Endothelial cell of umbilical vein (primary cell): ENCODE measurements at regions not wholly inside any gene's neighbourhood (a gene's known extent, or its start where the extent isn't known, plus 50 kb on each side); places are given as distances from the start of the nearest gene placed in this dataset.

Source experiments
- BruUV-seq: library from RNA; stranded (reverse); fragments of 400-500 nt; replicated peaks from 2 replicates; lab custom pipeline; 2021; lab: Mats Ljungman, UMichigan
- CTCF ChIA-PET: fragments of 300-600, 350-600 bp; sonication (Branson Sonifier 250); formaldehyde crosslinking; loops from one replicate; lab custom pipeline; 2021; ENCODE audit warnings: antibody characterized with exemption, inconsistent platforms; lab: Charles Lee
- POLR2A ChIA-PET: fragments of 300-600, 350-600 bp; sonication (Branson Sonifier 250); formaldehyde crosslinking; loops from one replicate; lab custom pipeline; 2021; ENCODE audit warnings: antibody characterized with exemption, inconsistent platforms; lab: Charles Lee
- DNase-seq: peaks from one replicate; pipeline ENCODE4 v3.0.0-alpha.2; 2011; ENCODE audit warnings: low read depth, low spot score
- FAIRE-seq: peaks from 2 replicates; lab custom pipeline; 2011; peaks lifted over from hg19 to GRCh38; lab: Jason Lieb, UNC
- H2AFZ ChIP-seq: 2 replicates; pipeline ENCODE4 v1.6.0; 2012; ENCODE audit warnings: low read depth, low read length, control low read depth, inconsistent platforms
- H3K27ac ChIP-seq: 2 replicates; pipeline ENCODE4 v1.5.1; 2011; ENCODE audit warnings: low read depth, mild to moderate bottlenecking, control low read depth, low read length, moderate library complexity; ENCODE audit not compliant: insufficient read depth
- H3K27me3 ChIP-seq, 2 experiments: 2 replicates each; pipeline versions ENCODE4 v1.6.0 to v1.6.1; 2011; ENCODE audit warnings: low read length in 2 of 2, mixed read lengths in 1 of 2; ENCODE audit not compliant: control insufficient read depth in 2 of 2, insufficient read depth in 2 of 2
- H3K36me3 ChIP-seq, 2 experiments: 2 replicates in 1 of 2; 3 replicates in 1 of 2; pipeline ENCODE4 v1.5.1; 2011; ENCODE audit warnings: low read length in 2 of 2, mild to moderate bottlenecking in 1 of 2, moderate library complexity in 1 of 2; ENCODE audit not compliant: control insufficient read depth in 2 of 2, insufficient read depth in 2 of 2; ENCODE audit errors: extremely low read depth in 1 of 2
- H3K4me1 ChIP-seq: 3 replicates; pipeline ENCODE4 v1.5.1; 2011; ENCODE audit warnings: mild to moderate bottlenecking, low read length; ENCODE audit not compliant: control insufficient read depth, insufficient read depth; ENCODE audit errors: extremely low read depth
- H3K4me2 ChIP-seq: 2 replicates; pipeline ENCODE4 v1.6.1; 2011; ENCODE audit warnings: low read length, control low read depth, mixed read lengths; ENCODE audit not compliant: insufficient read depth
- H3K4me3 ChIP-seq, 3 experiments: fragments of 200-600 bp in 1 of 3; sonication (generic), shearing (Covaris generic) in 1 of 3; replicated peaks in 1 of 3; 2 replicates each; pipeline ENCODE4 v1.5.1; 2011 to 2016; ENCODE audit warnings: control low read depth in 3 of 3, low read length in 3 of 3, mild to moderate bottlenecking in 2 of 3, inconsistent platforms in 1 of 3, low read depth in 1 of 3, moderate library complexity in 1 of 3; ENCODE audit not compliant: insufficient read depth in 1 of 3
- H3K79me2 ChIP-seq: 2 replicates; pipeline ENCODE4 v1.6.0; 2012; ENCODE audit warnings: low read length, inconsistent platforms; ENCODE audit not compliant: control insufficient read depth, insufficient read depth
- H3K9ac ChIP-seq: replicated peaks from 2 replicates; pipeline ENCODE3; 2011; ENCODE audit warnings: low read length, control low read depth; ENCODE audit not compliant: insufficient read depth; ENCODE audit errors: extremely low read depth
- H3K9me1 ChIP-seq: replicated peaks from 3 replicates; pipeline ENCODE4 v1.6.0; 2011; ENCODE audit warnings: mild to moderate bottlenecking, low read length; ENCODE audit not compliant: control insufficient read depth, insufficient read depth; ENCODE audit errors: extremely low read depth
- H3K9me3 ChIP-seq: replicated peaks from 2 replicates; pipeline ENCODE4 v1.5.1; 2012; ENCODE audit warnings: low read length, inconsistent platforms; ENCODE audit not compliant: control insufficient read depth, insufficient read depth
- H4K20me1 ChIP-seq: replicated peaks from 2 replicates; pipeline ENCODE3; 2011; ENCODE audit warnings: mild to moderate bottlenecking, low read length; ENCODE audit not compliant: control insufficient read depth, insufficient read depth; ENCODE audit errors: extremely low read depth
- EZH2 ChIP-seq: IDR thresholded peaks from 2 replicates; pipeline ENCODE4 v1.6.1; 2012; ENCODE audit warnings: borderline replicate concordance, low read depth, mild to moderate bottlenecking, moderate library complexity, low read length, inconsistent platforms; ENCODE audit not compliant: severe bottlenecking
- FOS ChIP-seq: IDR thresholded peaks from 2 replicates; pipeline ENCODE4 v1.6.1; 2011; ENCODE audit warnings: mild to moderate bottlenecking, low read length, moderate library complexity, borderline replicate concordance; ENCODE audit not compliant: insufficient read depth
- GATA2 ChIP-seq: IDR thresholded peaks from 2 replicates; pipeline ENCODE4 v1.7.0; 2011; ENCODE audit warnings: low read depth, mild to moderate bottlenecking, moderate library complexity, mixed read lengths, low read length; ENCODE audit not compliant: insufficient read length, insufficient read depth
- JUN ChIP-seq: IDR thresholded peaks from 2 replicates; pipeline ENCODE4 v1.6.1; 2011; ENCODE audit warnings: borderline replicate concordance, low read depth; ENCODE audit not compliant: insufficient read length, insufficient read depth
- MYC ChIP-seq: IDR thresholded peaks from one replicate; pipeline ENCODE4 v1.6.1; 2011; ENCODE audit warnings: mild to moderate bottlenecking, low read depth, low read length
- POLR2A ChIP-seq: IDR thresholded peaks from 2 replicates; pipeline ENCODE4 v1.6.1; 2012; ENCODE audit warnings: low read depth, mild to moderate bottlenecking, control low read depth, low read length
- POLR2AphosphoS5 ChIP-seq: IDR thresholded peaks from 2 replicates; pipeline ENCODE4 v1.6.1; 2012; ENCODE audit warnings: low read depth, mild to moderate bottlenecking, control low read depth, low read length, moderate library complexity; ENCODE audit not compliant: insufficient read depth
- dilution Hi-C: fragments of 300-500 bp; cut with MboI; formaldehyde crosslinking; loops from one replicate; pipeline ENCODE4 v1.15.0; 2019; ENCODE audit warnings: low sequenced_read_pairs; ENCODE audit not compliant: extremely low pct_ligation_motif_present
- intact Hi-C: fragments of 100-400 bp; cut with micrococcal nuclease; formaldehyde crosslinking; loops from one replicate; pipeline ENCODE4 v1.10.0; 2022
- TF ChIP-seq, protein P1 (sequence below), 2 donors: IDR thresholded peaks; 1 replicate in 1 of 2; 2 replicates in 1 of 2; pipeline ENCODE4 v1.5.1; 2011; ENCODE audit warnings: low read length in 2 of 2, mild to moderate bottlenecking in 2 of 2, moderate library complexity in 2 of 2, control low read depth in 1 of 2, inconsistent platforms in 1 of 2, low read depth in 1 of 2; ENCODE audit not compliant: insufficient read depth in 1 of 2; ENCODE audit errors: extremely low read depth in 1 of 2
- TF ChIP-seq, protein P2 (sequence below): IDR thresholded peaks from 2 replicates; pipeline ENCODE4 v1.6.1; 2011; ENCODE audit not compliant: insufficient read depth, insufficient read length

DNA sequence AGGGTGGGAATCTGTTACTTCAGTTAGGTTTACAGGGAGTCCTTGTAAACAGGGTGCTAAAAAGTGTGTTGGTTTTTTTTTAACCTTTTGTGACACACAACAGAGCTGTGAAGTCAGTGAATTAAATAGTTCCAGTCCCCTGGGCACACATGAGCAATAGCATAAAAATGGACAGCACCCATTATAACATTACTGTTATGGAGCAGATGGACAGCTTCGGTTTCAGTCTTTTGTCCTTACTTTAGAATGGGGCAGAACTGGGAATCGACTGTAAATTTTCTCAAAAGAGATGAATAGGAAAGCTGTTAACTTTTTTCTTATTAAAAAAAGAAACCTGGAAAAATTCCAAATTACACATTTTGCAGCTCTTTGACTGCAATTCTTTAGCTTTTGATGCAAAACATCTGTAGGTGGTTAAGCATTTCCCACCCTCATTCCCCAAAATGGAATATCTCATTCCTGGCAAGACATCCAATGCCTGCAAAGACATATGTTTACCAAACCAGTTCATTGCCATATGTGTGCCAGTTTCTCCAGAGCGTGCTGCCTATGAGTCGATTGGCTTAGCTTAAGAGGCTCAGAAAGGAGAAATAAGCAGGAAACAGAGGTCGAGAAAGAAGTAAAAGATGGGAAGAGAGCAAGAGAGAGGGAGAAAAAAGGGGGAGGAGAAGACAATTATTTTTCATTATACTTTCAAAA, 212.3 kb upstream of the TMEM161B start:
- BruUV-seq, result no TSS peak
- H3K79me2 ChIP-seq, result no peaks in the 10 kb centered on the region
- H3K27ac ChIP-seq, result no peak overlapping the region
- H3K9me1 ChIP-seq, result no peaks in the 10 kb centered on the region
- no peak overlapping the region for H2AFZ ChIP-seq
- no peaks in the 10 kb centered on the region for H3K9me3 ChIP-seq
- no peak for DNase-seq
- POLR2A ChIA-PET, result no interaction called here
- H3K4me2 ChIP-seq, result no peak overlapping the region
- CTCF ChIA-PET, result no interaction called here
- no peak for TF ChIP-seq FOS
- TF ChIP-seq JUN, result no peak
- FAIRE-seq, result no peak
- no peak overlapping the region for H3K9ac ChIP-seq
- intact Hi-C loops, result no loop called here
- H3K36me3 ChIP-seq, result no peaks in the 10 kb centered on the region
- no peaks in the 10 kb centered on the region for H3K27me3 ChIP-seq
- dilution Hi-C loops, result no loop called here
- H3K4me1 ChIP-seq, result no peaks in the 10 kb centered on the region
- H4K20me1 ChIP-seq, result no peaks in the 10 kb centered on the region
- no peak overlapping the region for H3K4me3 ChIP-seq

DNA sequence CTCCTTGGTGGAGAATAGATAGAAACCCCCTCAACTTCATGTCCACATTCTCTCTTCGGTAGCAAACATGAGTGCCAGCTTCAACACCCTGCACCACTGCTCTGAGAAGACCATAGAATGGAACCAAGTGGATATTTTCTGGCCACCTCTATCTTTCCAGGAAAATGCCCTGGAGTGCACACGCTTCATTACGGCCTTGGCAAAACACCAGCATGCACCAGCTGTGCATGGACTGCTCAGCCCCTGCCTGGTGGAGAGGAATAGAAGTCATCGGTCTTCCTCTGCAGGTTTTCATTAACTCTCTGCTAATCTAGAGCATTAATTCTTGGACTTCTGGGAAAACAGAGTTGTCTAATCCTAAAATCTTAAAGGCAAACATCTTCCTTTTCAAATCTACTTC, 211.6 kb upstream of the TMEM161B start:
- Histone ChIP-seq H3K4me3 (no peak overlapping the region), H3K9me1 (no peaks in the 10 kb centered on the region), H3K9me3 (no peaks in the 10 kb centered on the region), H3K36me3 (no peaks in the 10 kb centered on the region), H3K9ac (no peak overlapping the region), H2AFZ (no peak overlapping the region), H4K20me1 (no peaks in the 10 kb centered on the region), H3K27ac (no peak overlapping the region), H3K4me1 (no peaks in the 10 kb centered on the region), H3K79me2 (no peaks in the 10 kb centered on the region), H3K27me3 (no peaks in the 10 kb centered on the region), H3K4me2 (no peak overlapping the region)
- no peak for FAIRE-seq
- TF ChIP-seq POLR2A, result no peak
- TF ChIP-seq, protein P1, sequence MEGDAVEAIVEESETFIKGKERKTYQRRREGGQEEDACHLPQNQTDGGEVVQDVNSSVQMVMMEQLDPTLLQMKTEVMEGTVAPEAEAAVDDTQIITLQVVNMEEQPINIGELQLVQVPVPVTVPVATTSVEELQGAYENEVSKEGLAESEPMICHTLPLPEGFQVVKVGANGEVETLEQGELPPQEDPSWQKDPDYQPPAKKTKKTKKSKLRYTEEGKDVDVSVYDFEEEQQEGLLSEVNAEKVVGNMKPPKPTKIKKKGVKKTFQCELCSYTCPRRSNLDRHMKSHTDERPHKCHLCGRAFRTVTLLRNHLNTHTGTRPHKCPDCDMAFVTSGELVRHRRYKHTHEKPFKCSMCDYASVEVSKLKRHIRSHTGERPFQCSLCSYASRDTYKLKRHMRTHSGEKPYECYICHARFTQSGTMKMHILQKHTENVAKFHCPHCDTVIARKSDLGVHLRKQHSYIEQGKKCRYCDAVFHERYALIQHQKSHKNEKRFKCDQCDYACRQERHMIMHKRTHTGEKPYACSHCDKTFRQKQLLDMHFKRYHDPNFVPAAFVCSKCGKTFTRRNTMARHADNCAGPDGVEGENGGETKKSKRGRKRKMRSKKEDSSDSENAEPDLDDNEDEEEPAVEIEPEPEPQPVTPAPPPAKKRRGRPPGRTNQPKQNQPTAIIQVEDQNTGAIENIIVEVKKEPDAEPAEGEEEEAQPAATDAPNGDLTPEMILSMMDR (IDR thresholded peaks at IDR 0.05; ENCODE audit: extremely low read depth in 1 of 2, insufficient read depth in 1 of 2, low read depth in 1 of 2, low read length in 2 of 2), result no peak
- TF ChIP-seq EZH2, result no peak
- no peak for TF ChIP-seq MYC
- no peak for TF ChIP-seq JUN
- TF ChIP-seq FOS, result no peak
- no peak for TF ChIP-seq GATA2
- TF ChIP-seq, protein P2, sequence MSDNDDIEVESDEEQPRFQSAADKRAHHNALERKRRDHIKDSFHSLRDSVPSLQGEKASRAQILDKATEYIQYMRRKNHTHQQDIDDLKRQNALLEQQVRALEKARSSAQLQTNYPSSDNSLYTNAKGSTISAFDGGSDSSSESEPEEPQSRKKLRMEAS, result no peak
- TF ChIP-seq POLR2AphosphoS5, result no peak
- POLR2A ChIA-PET, result no interaction called here
- DNase-seq, result no peak
- CTCF ChIA-PET, result no interaction called here
- no TSS peak for BruUV-seq
- intact Hi-C loops, result no loop called here
- dilution Hi-C loops, result no loop called here
